GM23338 (cell line): ENCODE measurements at regions not wholly inside any gene's neighbourhood (a gene's known extent, or its start where the extent isn't known, plus 50 kb on each side); places are given as distances from the start of the nearest gene placed in this dataset.

Experiments used
- ATAC-seq: fragments of 200-7000 bp; cut with Tn5 transposase; 3 replicates; pipeline ENCODE4 v1.9.1; 2020
- DNase-seq: peaks from one replicate; pipeline ENCODE4 v3.0.0-alpha.2; 2015; ENCODE audit warnings: low spot score
- H2AFZ ChIP-seq: fragments of 200-600 bp; sonication (generic); 2 replicates; pipeline ENCODE4 v1.8.0; 2016; ENCODE audit warnings: antibody characterized with exemption, mild to moderate bottlenecking, moderate library complexity
- H3F3A ChIP-seq: fragments of 200-600 bp; sonication (generic); replicated peaks from 2 replicates; pipeline ENCODE4 v1.8.0; 2017; ENCODE audit warnings: antibody characterized with exemption, mixed run types, low read depth
- H3K27ac ChIP-seq: fragments of 200-600 bp; sonication (generic); 2 replicates; pipeline ENCODE4 v1.6.1; 2016; ENCODE audit warnings: low read depth
- H3K27me3 ChIP-seq: fragments of 200-600 bp; sonication (generic); 2 replicates; pipeline ENCODE4 v1.8.0; 2016; ENCODE audit warnings: mild to moderate bottlenecking, mixed run types, moderate library complexity; ENCODE audit not compliant: insufficient read depth
- H3K36me3 ChIP-seq: fragments of 200-600 bp; sonication (generic); 2 replicates; pipeline ENCODE4 v1.8.0; 2016; ENCODE audit warnings: mild to moderate bottlenecking; ENCODE audit not compliant: insufficient read depth
- H3K4me1 ChIP-seq: fragments of 200-600 bp; sonication (generic); 2 replicates; pipeline ENCODE4 v1.8.0; 2016; ENCODE audit warnings: mild to moderate bottlenecking, moderate library complexity; ENCODE audit not compliant: insufficient read depth
- H3K4me2 ChIP-seq: fragments of 200-600 bp; sonication (generic); 2 replicates; pipeline ENCODE4 v1.7.1; 2017; ENCODE audit warnings: mixed run types
- H3K4me3 ChIP-seq: fragments of 200-600 bp; sonication (generic); 2 replicates; pipeline ENCODE4 v1.6.1; 2016; ENCODE audit warnings: mixed run types
- H3K79me2 ChIP-seq: fragments of 200-600 bp; sonication (generic); replicated peaks from 2 replicates; pipeline ENCODE4 v1.8.0; 2017; ENCODE audit warnings: mild to moderate bottlenecking; ENCODE audit not compliant: insufficient read depth
- H3K9me2 ChIP-seq: fragments of 200-600 bp; sonication (generic); 2 replicates; pipeline ENCODE4 v1.8.0; 2017; ENCODE audit not compliant: insufficient read depth
- H4K20me1 ChIP-seq: fragments of 200-600 bp; sonication (generic); replicated peaks from 2 replicates; pipeline ENCODE4 v1.8.0; 2017; ENCODE audit warnings: mild to moderate bottlenecking; ENCODE audit not compliant: insufficient read depth
- H3K27ac Mint-ChIP-seq: 2 replicates; pipeline ENCODE4 v1.8.0; 2020; ENCODE audit warnings: inconsistent platforms, mild to moderate bottlenecking, moderate library complexity, mixed read lengths
- H3K27me3 Mint-ChIP-seq: 3 replicates; pipeline ENCODE4 v1.8.0; 2022; ENCODE audit warnings: low read depth, mild to moderate bottlenecking, moderate library complexity, mixed read lengths, inconsistent platforms; ENCODE audit not compliant: insufficient read depth, poor library complexity
- H3K36me3 Mint-ChIP-seq: 3 replicates; pipeline ENCODE4 v1.8.0; 2021; ENCODE audit warnings: low read depth, mild to moderate bottlenecking, inconsistent platforms, moderate library complexity, mixed read lengths
- H3K4me1 Mint-ChIP-seq: 3 replicates; pipeline ENCODE4 v1.8.0; 2020; ENCODE audit warnings: mild to moderate bottlenecking, inconsistent platforms, mixed read lengths
- H3K4me3 Mint-ChIP-seq: 3 replicates; pipeline ENCODE4 v1.8.0; 2021; ENCODE audit warnings: moderate library complexity, mild to moderate bottlenecking, inconsistent platforms, mixed read lengths
- H3K9me3 Mint-ChIP-seq: 3 replicates; pipeline ENCODE4 v1.8.0; 2020; ENCODE audit warnings: moderate library complexity, mild to moderate bottlenecking, inconsistent platforms, mixed read lengths
- CREB1 ChIP-seq: fragments of 250-450 bp; sonication (Bioruptor Pico); IDR thresholded peaks from 2 replicates; pipeline ENCODE4 v1.5.0; 2020; ENCODE audit warnings: low read depth, mild to moderate bottlenecking, moderate library complexity
- NANOG ChIP-seq: IDR thresholded peaks from 2 replicates; pipeline ENCODE4 v1.6.1; 2016; ENCODE audit warnings: antibody characterized with exemption, borderline replicate concordance
- POLR2AphosphoS5 ChIP-seq: IDR thresholded peaks from 2 replicates; pipeline ENCODE4 v1.6.1; 2016; ENCODE audit warnings: antibody characterized with exemption, low read depth
- REST ChIP-seq: IDR thresholded peaks from one replicate; pipeline ENCODE4 v1.6.1; 2018; ENCODE audit warnings: antibody characterized with exemption; ENCODE audit not compliant: unreplicated experiment
- STAT1 ChIP-seq: IDR thresholded peaks from one replicate; pipeline ENCODE4 v1.6.1; 2016; ENCODE audit warnings: antibody characterized with exemption; ENCODE audit not compliant: unreplicated experiment
- ZNF331 ChIP-seq: fragments of 250-450 bp; sonication (Bioruptor Pico); IDR thresholded peaks from 2 replicates; pipeline ENCODE4 v1.5.0; 2020; ENCODE audit warnings: low read depth, mild to moderate bottlenecking, moderate library complexity
- ZNF462 ChIP-seq: fragments of 250-450 bp; sonication (Bioruptor Pico); IDR thresholded peaks from 2 replicates; pipeline ENCODE4 v1.5.0; 2020; ENCODE audit warnings: mild to moderate bottlenecking, moderate library complexity

- TF ChIP-seq ZNF462 (CRISPR knock-in tag): no peak
- no peak for TF ChIP-seq ZNF331 (CRISPR knock-in tag)
Measured at GRCh38 chr4:100708776-100709175, 191.0 kb upstream of the EMCN start (continued).

- ATAC-seq (no peak), DNase-seq (no peak)
- no peaks in the 10 kb centered on the region; the same call in none of the 2 replicates for H3K9me2 ChIP-seq
- no peaks in the 10 kb centered on the region for H3K79me2 ChIP-seq
- Mint-ChIP-seq H3K27me3 (peaks cover 1% of the 10 kb centered on the region), H3K9me3 (no peaks in the 10 kb centered on the region), H3K4me1 (peaks cover 8% of the 10 kb centered on the region; the same call in 2 of the 3 replicates), H3K4me3 (no peak overlapping the region), H3K27ac (no peak overlapping the region), H3K36me3 (no peaks in the 10 kb centered on the region)
- H3F3A ChIP-seq: no peaks in the 10 kb centered on the region
- no peaks in the 10 kb centered on the region for H3K36me3 ChIP-seq
- no peaks in the 10 kb centered on the region for H4K20me1 ChIP-seq
- H3K4me3 ChIP-seq: no peak overlapping the region
- H3K4me1 ChIP-seq: no peaks in the 10 kb centered on the region
- H2AFZ ChIP-seq: no peak overlapping the region
- no peak overlapping the region for H3K27ac ChIP-seq
- no peak overlapping the region for H3K4me2 ChIP-seq
- H3K27me3 ChIP-seq: no peaks in the 10 kb centered on the region
- TF ChIP-seq POLR2AphosphoS5: no peak
- no peak for TF ChIP-seq CREB1 (CRISPR knock-in tag)
- no peak for TF ChIP-seq ZNF462 (CRISPR knock-in tag)
- no peak for TF ChIP-seq NANOG
- TF ChIP-seq REST: no peak
- no peak for TF ChIP-seq STAT1
Measured at GRCh38 chr4:100707786-100708185, 190.0 kb upstream of the EMCN start.
